Neural cell (in vitro differentiated cells): ENCODE measurements at regions not wholly inside any gene's neighbourhood (a gene's known extent, or its start where the extent isn't known, plus 50 kb on each side); places are given as distances from the start of the nearest gene placed in this dataset.
"Not testable (repeated sequence)": the region's sequence is repeated elsewhere in the genome, so short reads cannot be mapped to it uniquely, and the experiment has no call there.

Experiments used
- H2AFZ ChIP-seq: fragments of 200-600, 300-800 bp; sonication (generic), shearing (Covaris generic); 2 replicates; pipeline ENCODE4 v1.6.0; 2014; ENCODE audit warnings: low read depth, mild to moderate bottlenecking, antibody characterized with exemption, low read length, moderate library complexity
- H3F3A ChIP-seq: fragments of 200-600 bp; shearing (Covaris generic); 2 replicates; pipeline ENCODE4 v1.6.1; 2016; ENCODE audit warnings: mild to moderate bottlenecking, moderate library complexity, mixed read lengths, antibody characterized with exemption, low read length; ENCODE audit not compliant: insufficient read depth, poor library complexity, severe bottlenecking
- H3K27ac ChIP-seq: fragments of 200-600, 300-800 bp; sonication (generic), shearing (Covaris generic); 2 replicates; pipeline ENCODE4 v1.5.1; 2014; ENCODE audit warnings: mild to moderate bottlenecking, low read length, moderate library complexity
- H3K27me3 ChIP-seq: fragments of 300-800, 200-600 bp; sonication (generic), shearing (Covaris generic); 2 replicates; pipeline ENCODE4 v1.6.0; 2014; ENCODE audit warnings: mild to moderate bottlenecking, low read depth, low read length, moderate library complexity; ENCODE audit not compliant: insufficient read depth
- H3K36me3 ChIP-seq: fragments of 300-800, 200-600 bp; sonication (generic), shearing (Covaris generic); 2 replicates; pipeline ENCODE4 v1.5.1; 2014; ENCODE audit warnings: mild to moderate bottlenecking, antibody characterized with exemption, low read length, moderate library complexity; ENCODE audit not compliant: insufficient read depth
- H3K4me2 ChIP-seq: fragments of 300-800, 200-600 bp; sonication (generic), shearing (Covaris generic); 2 replicates; pipeline ENCODE4 v1.6.0; 2014; ENCODE audit warnings: mild to moderate bottlenecking, low read length
- H3K4me3 ChIP-seq: fragments of 300-800, 200-600 bp; sonication (generic), shearing (Covaris generic); 2 replicates; pipeline ENCODE4 v1.5.1; 2014; ENCODE audit warnings: mild to moderate bottlenecking, low read length, moderate library complexity
- H3K79me2 ChIP-seq: fragments of 200-600 bp; shearing (Covaris generic); replicated peaks from 2 replicates; pipeline ENCODE4 v1.6.0; 2014; ENCODE audit warnings: mild to moderate bottlenecking, low read length, moderate library complexity; ENCODE audit not compliant: insufficient read depth
- H3K9ac ChIP-seq: fragments of 300-800, 200-600 bp; sonication (generic), shearing (Covaris generic); 2 replicates; pipeline ENCODE4 v1.6.1; 2016; ENCODE audit warnings: mild to moderate bottlenecking, low read length, mixed read lengths
- H3K9me2 ChIP-seq: fragments of 200-600 bp; shearing (Covaris generic); 2 replicates; pipeline ENCODE4 v1.6.1; 2016; ENCODE audit warnings: mild to moderate bottlenecking, low read length, mixed read lengths; ENCODE audit not compliant: insufficient read depth
- H3K9me3 ChIP-seq: fragments of 200-600, 300-800 bp; sonication (generic), shearing (Covaris generic); 2 replicates; pipeline ENCODE4 v1.6.1; 2016; ENCODE audit warnings: mild to moderate bottlenecking, mixed run types, low read length, moderate library complexity, mixed read lengths
- H4K20me1 ChIP-seq: fragments of 200-600 bp; shearing (Covaris generic); 2 replicates; pipeline ENCODE4 v1.6.1; 2016; ENCODE audit warnings: mild to moderate bottlenecking, mixed run types; ENCODE audit not compliant: insufficient read depth
- CTCF ChIP-seq: fragments of 450-650 bp; IDR thresholded peaks from 2 replicates; pipeline ENCODE4 v1.5.1; 2014; ENCODE audit warnings: antibody characterized with exemption, mild to moderate bottlenecking, moderate library complexity; ENCODE audit not compliant: poor library complexity, severe bottlenecking
- EP300 ChIP-seq: fragments of 450-650 bp; conservative IDR thresholded peaks from 2 replicates; pipeline ENCODE4 v1.6.1; 2014; ENCODE audit warnings: antibody characterized with exemption, mild to moderate bottlenecking, moderate library complexity; ENCODE audit not compliant: poor library complexity, severe bottlenecking
- EZH2 ChIP-seq: fragments of 200-600, 300-800 bp; shearing (Covaris generic), sonication (generic); IDR thresholded peaks from 2 replicates; pipeline ENCODE4 v1.6.1; 2014; ENCODE audit warnings: antibody characterized with exemption, low read length, borderline replicate concordance, mild to moderate bottlenecking; ENCODE audit not compliant: insufficient read depth, poor library complexity, severe bottlenecking
- MXI1 ChIP-seq: fragments of 450-650 bp; conservative IDR thresholded peaks from 2 replicates; pipeline ENCODE4 v1.6.1; 2014; ENCODE audit warnings: antibody characterized with exemption, mild to moderate bottlenecking; ENCODE audit not compliant: poor library complexity, severe bottlenecking
- POLR2AphosphoS5 ChIP-seq: IDR thresholded peaks from 2 replicates; pipeline ENCODE4 v1.6.1; 2012
- RAD21 ChIP-seq: fragments of 450-650 bp; conservative IDR thresholded peaks from 2 replicates; pipeline ENCODE4 v1.6.1; 2014; ENCODE audit warnings: antibody characterized with exemption, mild to moderate bottlenecking, moderate library complexity
- REST ChIP-seq: IDR thresholded peaks from 2 replicates; pipeline ENCODE4 v1.6.1; 2012; ENCODE audit warnings: borderline replicate concordance
- SMC3 ChIP-seq: fragments of 450-650 bp; conservative IDR thresholded peaks from 2 replicates; pipeline ENCODE4 v1.6.1; 2014; ENCODE audit warnings: antibody characterized with exemption, mild to moderate bottlenecking, moderate library complexity; ENCODE audit not compliant: poor library complexity
- TAF1 ChIP-seq: IDR thresholded peaks from 2 replicates; pipeline ENCODE4 v1.6.1; 2012; ENCODE audit warnings: low read depth

GRCh38 chr3:17820275-17820674 is 77.8 kb upstream of the TBC1D5 start (continued):
- TF ChIP-seq TAF1: no peak

GRCh38 chr3:17817973-17818372 is 75.5 kb upstream of the TBC1D5 start:
- H3K36me3 ChIP-seq, H3K27ac ChIP-seq, H3K27me3 ChIP-seq, H4K20me1 ChIP-seq, H3K4me2 ChIP-seq, H2AFZ ChIP-seq, H3K9ac ChIP-seq, H3K9me2 ChIP-seq, H3K9me3 ChIP-seq, H3K79me2 ChIP-seq, H3K4me3 ChIP-seq, H3F3A ChIP-seq: not testable (repeated sequence)

- no peak overlapping the region for H3K27ac ChIP-seq
- H3F3A ChIP-seq: no peaks in the 10 kb centered on the region
- H2AFZ ChIP-seq: no peak overlapping the region
- H3K9me3 ChIP-seq: no peaks in the 10 kb centered on the region
- no peaks in the 10 kb centered on the region for H3K36me3 ChIP-seq
- H3K4me2 ChIP-seq: no peak overlapping the region
- H3K27me3 ChIP-seq: no peaks in the 10 kb centered on the region
- no peaks in the 10 kb centered on the region for H4K20me1 ChIP-seq
- H3K9ac ChIP-seq: no peak overlapping the region
- H3K4me3 ChIP-seq: no peak overlapping the region
- H3K79me2 ChIP-seq: no peaks in the 10 kb centered on the region
- H3K9me2 ChIP-seq: no peaks in the 10 kb centered on the region
- no peak for TF ChIP-seq TAF1
- no peak for TF ChIP-seq RAD21
- TF ChIP-seq EZH2: no peak
- no peak for TF ChIP-seq POLR2AphosphoS5
- no peak for TF ChIP-seq SMC3
- no peak for TF ChIP-seq MXI1
- TF ChIP-seq CTCF: no peak
- no peak for TF ChIP-seq EP300
- no peak for TF ChIP-seq REST
Measured at GRCh38 chr3:17817545-17817944, 75.1 kb upstream of the TBC1D5 start.

- not testable (repeated sequence) for H3K9me2 ChIP-seq, H2AFZ ChIP-seq, H3F3A ChIP-seq
Measured at GRCh38 chr3:17816839-17817238, 74.4 kb upstream of the TBC1D5 start.

GRCh38 chr3:17812328-17812727 is 69.9 kb upstream of the TBC1D5 start:
- not testable (repeated sequence) for H2AFZ ChIP-seq, H3K9ac ChIP-seq, H3F3A ChIP-seq, H3K79me2 ChIP-seq, H3K36me3 ChIP-seq, H3K9me3 ChIP-seq, H3K9me2 ChIP-seq, H3K4me3 ChIP-seq, H3K4me2 ChIP-seq, H3K27me3 ChIP-seq, H3K27ac ChIP-seq, H4K20me1 ChIP-seq

More at GRCh38 chr3:17816839-17817238, 74.4 kb upstream of the TBC1D5 start:
- H3K27ac ChIP-seq, H3K79me2 ChIP-seq, H3K4me2 ChIP-seq, H3K9me3 ChIP-seq, H3K4me3 ChIP-seq, H3K9ac ChIP-seq, H3K27me3 ChIP-seq, H4K20me1 ChIP-seq, H3K36me3 ChIP-seq: not testable (repeated sequence)
